HPDE6-E6E7 (cell line): ENCODE measurements at regions not wholly inside any gene's neighbourhood (a gene's known extent, or its start where the extent isn't known, plus 50 kb on each side); places are given as distances from the start of the nearest gene placed in this dataset.
"Not testable (repeated sequence)": the region's sequence is repeated elsewhere in the genome, so short reads cannot be mapped to it uniquely, and the experiment has no call there.

Source experiments
- DNase-seq: peaks from one replicate; pipeline ENCODE4 v3.0.0; 2011; ENCODE audit warnings: missing footprints; ENCODE audit errors: extremely low spot score

DNA sequence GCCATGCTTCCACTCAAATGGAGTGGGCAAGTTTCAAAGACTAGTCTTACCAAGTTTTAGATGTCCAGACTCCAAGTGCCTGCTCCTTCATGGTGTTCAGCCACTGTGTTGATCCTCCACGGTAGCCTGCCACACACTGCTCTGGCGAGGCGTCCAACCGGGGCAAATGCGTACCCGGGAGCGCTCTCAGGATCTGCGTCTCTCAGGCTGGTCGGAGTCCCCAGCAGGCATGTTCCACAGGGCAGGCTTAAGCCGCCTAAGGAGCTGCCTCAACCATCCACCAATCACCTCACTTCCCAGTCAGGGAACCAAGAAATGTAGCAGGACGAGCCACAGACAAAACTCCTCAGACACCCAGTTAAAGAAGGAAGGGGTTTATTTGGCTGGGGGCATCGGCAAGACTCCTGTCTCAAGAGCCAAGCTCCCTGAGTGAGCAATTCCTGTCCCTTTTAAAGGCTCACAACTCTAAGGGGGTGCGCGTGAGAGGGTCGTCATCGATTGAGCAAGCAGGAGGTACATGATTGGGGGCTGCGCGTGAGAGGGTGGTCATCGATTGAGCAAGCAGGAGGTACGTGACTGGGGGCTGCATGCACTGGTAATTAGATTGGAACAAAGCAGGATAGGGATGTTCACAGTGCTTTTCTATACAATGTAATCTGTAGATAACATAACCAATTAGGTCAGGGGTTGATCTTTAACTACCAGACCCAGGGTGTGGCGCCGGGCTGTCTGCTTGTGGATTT lies 816.2 kb downstream of the TRIB2 start:
- DNase-seq: not testable (repeated sequence)

DNA sequence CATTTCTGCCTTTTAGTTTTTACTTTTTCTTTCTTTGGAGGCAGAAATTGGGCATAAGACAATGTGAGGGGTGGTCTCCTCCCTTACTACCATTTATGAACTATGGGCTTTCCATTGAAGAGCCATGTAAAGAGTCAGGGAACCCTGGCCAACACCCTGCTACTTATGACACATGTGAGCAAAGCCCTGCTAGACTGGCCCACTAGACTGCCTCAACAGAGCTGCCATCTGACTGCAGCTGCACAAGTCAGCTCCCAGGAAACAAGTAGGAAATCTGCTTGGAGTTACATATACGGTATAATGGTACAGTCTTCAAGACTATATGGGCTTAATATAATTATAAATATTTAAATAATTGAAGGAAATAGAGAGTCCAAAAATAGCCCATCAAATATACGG lies 816.8 kb downstream of the TRIB2 start:
- no peak for DNase-seq

DNA sequence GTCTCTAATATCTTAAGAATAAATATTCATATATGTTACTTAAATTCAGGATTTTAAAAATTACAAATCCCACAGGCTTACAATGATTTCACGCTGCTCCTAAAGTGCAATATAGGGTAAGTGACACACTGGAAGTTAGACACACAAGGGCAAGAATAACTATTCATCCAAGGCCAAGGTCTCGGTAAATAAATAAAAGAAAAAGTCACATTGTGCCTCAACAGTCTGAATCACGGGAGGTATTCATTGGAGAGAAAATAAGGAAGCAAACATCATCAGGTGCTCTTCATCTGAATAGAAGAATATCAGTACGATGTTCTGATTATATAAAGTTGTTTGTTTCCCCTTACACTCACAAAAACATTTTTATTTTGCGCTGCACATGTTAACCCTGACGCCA lies 820.2 kb downstream of the TRIB2 start:
- DNase-seq: no peak

DNA sequence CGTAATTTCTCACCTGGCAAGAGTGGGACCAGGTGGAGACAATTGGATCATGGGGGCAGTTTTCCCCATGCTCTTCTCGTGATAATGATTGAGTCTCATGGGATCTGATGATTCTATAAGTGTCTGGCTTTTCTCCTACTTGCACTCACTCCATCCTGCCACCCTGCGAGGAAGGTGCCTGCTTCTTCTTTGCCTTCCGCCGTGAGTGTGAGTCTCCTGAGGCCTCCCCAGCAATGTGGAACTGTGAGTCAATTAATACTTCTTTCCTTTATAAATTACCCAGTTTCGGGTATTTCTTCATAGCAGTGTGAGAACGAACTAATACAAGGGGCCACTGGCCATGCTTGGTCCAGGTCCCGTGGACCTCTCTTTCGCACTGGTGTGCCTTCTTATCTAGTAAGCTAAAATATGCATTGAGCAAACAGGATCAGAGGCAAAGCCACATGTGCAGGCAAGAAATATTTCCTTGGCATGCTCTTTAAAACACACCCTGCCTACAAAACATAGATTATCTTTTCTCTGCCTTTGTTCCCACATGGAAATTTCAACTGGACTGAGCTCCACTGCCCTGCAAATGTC lies 821.1 kb downstream of the TRIB2 start:
- DNase-seq: no peak

DNA sequence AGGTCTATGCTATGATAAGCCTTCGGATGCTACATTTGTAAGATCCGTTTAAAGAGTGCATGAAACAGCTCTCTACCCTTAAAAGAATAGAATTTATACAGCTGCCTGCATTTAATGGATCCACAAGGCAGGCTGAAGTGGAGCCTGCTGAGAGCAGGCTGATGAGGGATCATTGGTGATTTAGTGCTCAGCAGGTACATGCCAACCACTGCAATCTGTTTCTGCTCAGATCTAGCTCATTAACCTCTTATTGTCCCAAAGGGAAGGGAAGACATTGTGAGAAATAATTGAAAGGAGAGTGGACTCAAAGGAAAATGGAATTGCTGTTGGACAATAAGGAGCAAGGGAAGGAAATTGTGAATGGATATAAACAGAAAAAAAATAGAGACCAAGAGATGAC lies 822.6 kb downstream of the TRIB2 start:
- no peak for DNase-seq

DNA sequence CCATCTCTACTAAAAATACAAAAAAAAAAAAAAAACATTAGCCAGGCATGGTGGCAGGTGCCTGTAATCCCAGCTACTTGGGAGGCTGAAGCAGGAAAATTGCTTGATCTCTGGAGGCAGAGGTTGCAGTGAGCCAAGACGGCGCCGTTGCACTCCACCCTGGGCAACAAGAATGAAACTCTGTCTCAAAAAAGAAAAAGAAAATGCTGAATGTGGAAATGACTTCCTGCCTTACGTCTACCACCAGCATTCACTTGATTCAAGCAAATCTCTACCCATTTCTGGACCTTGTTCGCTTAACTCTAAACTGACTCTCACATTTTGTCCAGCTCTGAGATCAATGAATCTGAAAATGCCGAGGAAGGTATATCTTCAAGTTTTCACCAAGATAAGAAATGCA lies 825.3 kb downstream of the TRIB2 start:
- DNase-seq: no peak

DNA sequence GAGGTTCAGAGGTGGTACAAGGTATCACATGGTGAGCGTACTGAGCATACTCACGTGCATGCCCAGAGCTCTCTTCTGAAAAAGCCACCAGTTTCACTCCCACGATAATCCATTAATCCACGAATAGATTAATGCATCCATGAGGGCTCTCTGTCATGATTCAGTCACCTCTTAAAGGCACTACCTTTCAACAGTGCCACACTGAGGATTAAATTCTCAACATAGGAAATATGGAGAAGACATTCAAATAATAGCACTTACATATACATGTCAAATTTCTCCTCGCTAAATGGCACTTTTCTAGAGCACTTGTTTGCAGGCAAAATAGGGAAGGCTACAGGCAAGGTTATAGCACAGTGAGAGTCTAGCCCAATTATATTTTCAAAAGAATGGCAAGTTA lies 825.9 kb downstream of the TRIB2 start:
- DNase-seq: no peak

DNA sequence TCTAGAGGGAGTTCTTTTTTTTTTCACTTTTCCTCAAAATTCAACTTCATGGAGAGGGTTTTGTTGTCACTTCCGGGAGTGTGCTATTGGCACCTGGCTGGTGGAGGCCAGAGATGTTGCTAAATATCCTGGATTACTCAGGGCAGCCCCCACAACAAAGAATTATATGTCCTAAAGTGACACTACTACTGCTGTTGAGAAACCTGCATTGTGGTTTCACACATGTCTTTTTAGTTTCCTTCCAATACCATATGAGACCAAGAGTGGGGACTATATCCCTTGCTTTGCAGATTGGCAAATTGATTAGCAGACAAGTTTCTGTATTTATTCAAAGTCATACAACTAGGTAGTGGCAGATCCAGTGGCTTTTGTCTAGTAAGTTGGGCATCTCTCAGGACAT lies 826.8 kb downstream of the TRIB2 start:
- no peak for DNase-seq

DNA sequence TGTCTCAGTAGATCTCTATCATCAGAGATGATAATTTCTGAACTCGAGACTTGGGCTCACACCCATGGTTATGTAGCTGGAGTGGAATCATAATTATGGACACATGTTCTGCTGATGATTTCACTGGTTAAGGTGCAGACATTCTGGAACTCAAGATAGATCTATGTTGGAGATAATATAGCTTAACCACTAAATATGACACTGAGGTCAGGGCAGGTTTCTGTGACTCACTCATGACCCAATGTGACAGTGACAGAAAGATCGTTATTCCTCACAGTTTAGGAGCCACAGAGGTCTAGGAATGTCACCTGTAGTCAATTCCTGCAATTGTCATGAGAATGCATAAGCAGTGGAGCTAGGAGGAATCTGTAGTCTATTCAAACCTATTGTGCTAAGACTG lies 828.6 kb downstream of the TRIB2 start:
- no peak for DNase-seq

DNA sequence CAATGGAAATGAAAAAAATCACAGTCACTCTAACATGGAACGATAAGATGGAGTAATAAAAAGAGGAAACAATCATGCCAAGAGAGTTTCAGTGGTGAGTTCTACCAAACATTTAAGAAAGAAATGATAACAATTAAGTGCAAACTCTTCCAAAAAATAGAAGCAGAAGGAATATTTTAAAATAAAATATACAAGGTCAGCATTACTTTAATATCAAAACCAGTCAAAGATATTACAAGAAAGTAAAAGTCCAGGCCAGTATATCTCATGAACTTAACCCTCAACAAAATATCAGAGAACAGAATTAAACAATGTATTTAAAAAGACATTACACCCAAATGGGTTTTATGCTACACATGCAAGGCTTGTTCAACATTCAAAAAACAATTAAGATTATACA lies 829.4 kb downstream of the TRIB2 start:
- DNase-seq: no peak

DNA sequence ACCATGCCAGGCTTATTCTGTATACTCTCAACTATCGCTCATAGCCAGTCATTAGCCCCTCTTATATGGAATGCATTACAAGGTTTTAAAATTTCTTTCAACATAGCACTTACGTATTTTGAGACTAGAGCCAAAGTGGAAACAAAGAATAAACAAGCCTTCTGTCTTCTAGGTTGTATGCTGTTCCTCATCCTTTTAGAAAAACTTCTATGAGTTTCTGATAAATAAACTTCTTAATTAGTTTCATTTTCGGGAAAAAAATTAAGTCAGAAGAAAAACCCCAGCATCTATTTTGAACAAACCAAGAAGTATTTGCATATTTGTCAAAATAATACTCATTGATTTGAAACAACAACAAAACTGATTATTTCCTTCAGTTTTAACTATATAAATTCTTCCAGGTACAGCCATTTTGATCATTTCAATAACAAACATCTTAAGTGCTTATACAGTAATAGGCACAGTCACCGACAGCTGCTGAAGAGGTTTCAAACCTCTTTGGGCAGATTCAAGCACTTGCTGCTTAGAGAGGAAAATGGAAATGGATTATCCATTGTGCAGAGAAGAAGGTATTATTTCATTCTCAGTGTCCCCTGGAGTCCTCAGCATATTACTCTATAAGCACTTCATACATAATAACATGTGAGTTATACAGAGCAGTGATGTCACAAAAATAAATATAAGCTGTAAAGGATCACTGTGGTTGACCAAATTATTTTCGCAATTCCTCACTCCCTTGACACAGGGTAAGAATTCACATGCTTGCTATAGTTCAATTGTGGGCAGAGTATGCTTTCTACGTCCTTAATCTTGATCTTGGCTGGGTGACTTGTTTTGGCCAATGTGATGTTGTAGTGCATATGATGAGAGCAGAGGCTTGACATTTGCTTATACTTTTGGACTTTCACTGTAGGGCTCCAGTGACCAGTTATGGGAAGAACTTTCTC lies 833.8 kb downstream of the TRIB2 start:
- DNase-seq: no peak

DNA sequence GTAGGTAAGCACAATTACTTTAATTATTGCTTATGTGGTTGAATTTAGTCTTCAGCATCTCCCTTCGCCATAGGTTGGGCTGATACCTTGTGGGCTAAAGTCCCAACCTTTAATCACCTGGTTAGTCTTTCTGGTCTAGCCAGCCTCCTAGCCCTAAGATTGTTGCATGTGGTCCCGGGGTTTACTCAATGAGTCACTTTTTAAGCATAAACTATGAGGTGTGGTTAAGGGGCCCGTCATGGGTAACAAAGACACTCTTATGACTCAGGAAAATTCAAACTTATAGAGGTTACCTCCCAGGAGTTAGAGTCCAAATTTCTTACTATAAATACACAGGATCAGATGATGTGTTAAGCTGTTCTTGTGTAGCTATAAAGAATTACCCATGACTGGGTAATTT lies 841.6 kb downstream of the TRIB2 start:
- peak; percentile 74 for DNase-seq

DNA sequence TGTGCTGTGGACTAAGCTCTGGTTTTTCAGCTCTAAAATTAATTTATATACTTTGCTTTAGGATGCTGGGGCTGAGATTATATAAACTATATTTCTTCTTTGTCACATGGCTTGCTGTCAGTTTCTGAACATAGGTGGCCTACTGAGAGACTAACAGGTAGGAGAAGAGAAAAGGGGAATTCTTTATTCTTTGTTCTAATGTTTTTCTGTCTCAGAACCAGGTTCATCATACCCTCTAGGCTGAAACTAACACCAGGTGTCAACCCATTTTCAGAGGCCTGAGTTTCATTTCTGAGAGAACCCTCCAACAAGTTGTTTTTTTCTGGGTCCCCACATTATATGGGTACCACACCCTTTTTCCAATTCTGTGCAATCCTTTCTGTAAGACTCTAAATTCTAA lies 843.6 kb downstream of the TRIB2 start:
- DNase-seq: no peak

DNA sequence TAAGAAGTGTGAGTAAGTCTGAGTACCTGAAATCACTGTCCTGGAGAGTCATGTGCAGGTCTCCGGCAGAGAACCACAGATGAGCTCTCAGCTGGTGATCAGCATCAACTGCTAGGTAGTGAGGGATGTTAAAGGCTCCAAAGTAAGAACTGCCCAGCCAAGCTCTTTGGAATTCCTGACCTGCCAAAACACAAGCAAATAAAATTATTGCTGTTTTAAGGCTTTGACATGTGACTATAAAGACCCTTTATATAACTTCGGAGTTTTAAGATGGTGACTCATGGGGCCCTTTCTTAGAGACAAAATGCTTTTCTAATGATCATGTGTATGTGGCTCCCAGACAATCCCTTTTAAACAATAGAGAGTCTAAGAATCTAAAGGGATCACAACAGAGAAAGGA lies 855.7 kb downstream of the TRIB2 start:
- DNase-seq: no peak

DNA sequence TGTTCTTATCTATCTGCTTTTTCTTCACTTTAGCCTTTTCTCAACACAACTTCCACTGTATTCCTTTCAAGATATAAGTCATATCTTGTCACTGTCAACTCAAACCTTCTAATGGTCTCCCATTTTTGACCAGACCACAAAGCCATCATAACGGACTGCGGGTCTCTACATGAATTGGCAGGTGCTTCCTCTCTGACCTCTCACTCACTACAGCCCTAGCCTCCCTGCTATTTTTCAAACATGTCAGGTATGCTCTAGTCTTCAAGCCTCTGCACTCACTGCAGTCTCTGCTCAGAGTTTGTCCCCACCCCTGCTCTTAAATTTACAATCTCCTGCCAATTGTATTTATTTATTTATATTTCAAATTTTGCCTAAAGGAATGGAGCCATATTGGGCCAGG lies 858.1 kb downstream of the TRIB2 start:
- DNase-seq: no peak

DNA sequence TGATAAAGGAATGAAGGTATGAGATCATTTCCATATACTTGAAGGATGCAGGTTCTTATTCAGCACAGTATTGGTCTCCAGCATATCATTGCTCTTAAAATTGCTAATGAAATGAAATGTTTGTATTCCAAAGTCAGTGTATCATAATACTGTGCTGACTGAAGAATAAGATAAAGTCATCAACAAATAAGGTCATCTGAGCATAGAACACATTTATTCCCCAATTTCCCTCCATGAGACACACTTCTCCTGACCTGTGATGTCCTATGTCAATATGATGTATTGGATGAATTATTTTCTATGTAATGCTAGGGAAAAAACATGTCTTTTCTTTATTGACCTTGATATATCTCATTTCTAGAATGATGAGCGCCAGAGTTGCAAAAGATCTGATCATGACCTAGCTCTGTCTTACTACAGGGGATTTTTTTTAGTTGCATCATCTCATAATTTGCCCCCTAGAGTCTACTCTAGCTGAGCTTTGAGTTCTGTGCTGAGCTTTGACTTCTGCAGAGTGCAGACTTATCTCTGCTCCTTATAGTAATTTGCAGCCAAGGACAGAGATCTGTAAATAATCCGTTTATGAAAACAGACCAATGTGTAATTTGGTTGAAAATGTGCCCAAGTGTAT lies 859.8 kb downstream of the TRIB2 start:
- DNase-seq: no peak

DNA sequence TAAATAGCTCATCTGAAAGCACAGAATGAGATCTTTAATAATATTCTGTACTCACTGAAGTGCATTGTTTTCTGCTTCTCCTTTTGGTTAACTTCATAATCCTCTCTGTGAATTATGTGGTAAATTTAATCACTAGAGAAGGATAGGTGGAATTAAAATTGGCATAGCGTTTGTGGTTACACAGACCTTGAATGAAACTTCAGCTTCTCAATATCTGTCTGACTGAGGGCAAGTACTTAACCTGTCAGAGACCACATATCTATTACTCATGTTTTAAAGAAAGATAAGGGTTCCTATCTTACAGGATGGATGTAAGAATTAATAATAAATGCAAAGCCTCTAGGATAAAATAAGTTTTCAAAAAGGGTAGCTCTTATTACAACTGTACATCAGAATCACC lies 861.8 kb downstream of the TRIB2 start:
- DNase-seq: no peak

DNA sequence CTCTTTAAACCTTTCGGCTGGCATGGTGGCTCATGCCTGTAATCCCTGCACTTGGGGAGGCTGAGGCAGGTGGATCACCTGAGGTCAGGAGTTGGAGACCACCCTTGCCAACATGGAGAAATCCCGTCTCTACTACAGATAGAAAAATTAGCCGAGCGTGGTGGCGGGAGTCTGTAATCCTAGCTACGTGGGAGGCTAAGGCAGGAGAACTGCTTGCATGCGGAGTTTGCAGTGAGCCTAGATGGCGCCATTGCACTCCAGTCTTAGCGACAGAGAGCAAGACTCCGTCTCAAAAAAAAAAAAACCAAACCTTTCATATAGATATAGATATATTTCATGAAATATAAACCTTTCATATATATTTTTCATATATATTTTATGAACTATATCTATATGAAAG lies 864.7 kb downstream of the TRIB2 start:
- no peak for DNase-seq

DNA sequence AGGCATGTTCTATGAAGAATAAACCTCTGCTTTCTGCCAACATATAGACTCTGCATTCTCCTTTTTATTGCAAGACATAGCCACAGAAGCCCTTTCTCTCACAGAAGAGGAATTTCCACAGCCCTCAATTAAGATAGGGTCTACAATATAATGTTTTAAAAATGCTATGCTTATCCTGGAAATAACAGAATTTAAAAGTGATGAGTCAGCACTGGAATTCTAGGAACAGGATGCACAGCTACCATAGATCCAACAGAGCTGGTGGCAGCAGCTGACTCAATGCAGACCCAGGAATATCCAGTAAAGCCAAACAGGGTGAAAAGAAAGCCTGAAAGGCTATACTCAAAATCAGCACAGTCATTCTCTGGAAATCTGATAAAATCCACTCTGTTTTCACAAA lies 866.9 kb downstream of the TRIB2 start:
- DNase-seq: no peak

DNA sequence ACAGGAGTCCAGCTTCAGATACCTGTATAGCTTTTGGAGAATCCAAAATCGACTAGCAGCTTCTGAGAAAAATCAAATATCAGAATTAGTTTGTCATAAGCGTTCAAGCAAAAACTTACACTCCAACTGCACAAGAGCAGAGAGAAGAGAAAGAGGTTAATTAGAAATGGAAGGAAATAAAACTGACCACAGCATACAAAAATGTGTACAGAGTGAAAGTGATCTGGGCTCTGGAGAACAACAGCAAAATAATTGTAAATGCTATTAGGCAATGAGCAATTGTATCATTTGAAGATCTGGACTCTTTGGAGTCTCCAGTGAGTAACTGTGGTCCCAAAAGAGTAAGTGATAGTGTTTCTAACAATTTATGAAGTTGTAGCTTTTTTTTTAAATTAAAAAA lies 867.3 kb downstream of the TRIB2 start:
- DNase-seq: no peak

DNA sequence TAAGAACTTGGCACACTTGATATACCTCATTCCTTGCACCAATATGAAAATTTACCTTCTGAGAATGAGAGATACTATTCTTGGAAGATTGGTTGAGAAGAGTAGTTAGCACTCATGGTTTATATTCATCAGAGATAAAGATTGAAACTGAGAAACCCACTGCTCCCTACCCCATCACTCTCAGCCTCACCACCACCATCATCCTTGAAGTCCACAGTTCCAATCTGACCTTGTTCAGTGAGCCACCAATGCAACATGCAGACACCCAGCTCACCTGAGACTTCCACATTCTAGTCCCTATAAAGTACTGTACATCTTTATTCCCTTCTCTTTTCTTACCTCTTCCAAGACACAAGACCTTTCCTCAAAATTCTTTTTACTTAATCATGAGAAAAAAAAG lies 869.0 kb downstream of the TRIB2 start:
- DNase-seq: no peak

DNA sequence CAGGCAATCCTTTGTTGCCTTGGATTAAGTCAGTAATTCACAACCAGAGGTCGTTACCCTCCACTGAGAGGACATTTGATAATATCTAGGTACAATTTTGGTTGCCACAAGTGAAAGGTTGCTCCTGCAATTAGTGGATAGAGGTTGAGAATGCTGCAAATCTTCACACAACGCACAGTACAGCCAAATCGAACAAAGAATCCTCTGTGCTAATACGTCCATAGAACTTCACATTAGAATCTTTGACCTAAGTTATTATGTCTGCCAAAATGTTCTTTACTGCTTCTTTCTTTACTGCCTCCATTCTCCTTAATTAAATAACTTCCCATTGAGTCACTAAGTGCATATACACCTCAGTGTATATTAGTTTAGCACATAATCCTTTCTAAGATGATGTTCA lies 879.5 kb downstream of the TRIB2 start:
- DNase-seq: no peak
